ENCODE measurements at regions not wholly inside any gene's neighbourhood (a gene's known extent, or its start where the extent isn't known, plus 50 kb on each side); places are given as distances from the start of the nearest gene placed in this dataset.
"Not testable (repeated sequence)": the region's sequence is repeated elsewhere in the genome, so short reads cannot be mapped to it uniquely, and the experiment has no call there.

DNA sequence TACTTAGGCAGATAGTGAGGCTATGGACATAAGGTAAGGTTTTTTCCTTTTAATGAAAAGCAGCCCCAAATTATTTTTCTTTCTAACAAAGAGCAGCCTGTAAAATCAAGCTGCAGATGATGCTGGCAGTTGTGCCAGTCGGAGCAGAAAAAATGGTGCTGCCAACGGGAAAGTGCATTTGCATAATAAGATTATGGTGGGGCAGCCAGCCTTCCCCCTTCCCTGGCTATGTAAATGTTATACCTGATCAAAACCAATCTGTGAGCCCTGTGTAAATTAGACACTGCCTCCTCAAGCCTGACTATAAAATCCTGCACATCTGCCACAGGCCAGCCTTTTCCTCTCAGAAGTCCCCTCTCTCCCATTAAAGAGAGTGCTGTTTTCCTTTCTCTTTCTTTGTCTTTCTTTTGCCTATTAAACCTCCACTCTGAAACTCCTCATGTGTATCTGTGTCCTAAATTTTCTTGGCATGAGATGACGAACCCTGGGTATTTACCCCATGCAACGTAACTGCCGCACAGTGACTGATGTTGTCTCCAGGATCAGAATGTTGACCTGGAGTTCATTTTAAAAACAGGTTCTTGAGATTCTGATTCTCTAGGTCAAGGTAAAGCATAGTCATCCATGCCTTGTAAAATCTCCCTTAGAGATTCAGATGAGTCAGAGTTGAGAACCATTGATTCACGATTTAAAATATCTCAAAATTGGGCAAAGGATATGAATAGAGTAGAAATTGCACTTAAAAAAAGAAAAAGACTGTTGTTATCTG, 167.3 kb upstream of the C1GALT1 start:
- TF ChIP-seq, protein P1, sequence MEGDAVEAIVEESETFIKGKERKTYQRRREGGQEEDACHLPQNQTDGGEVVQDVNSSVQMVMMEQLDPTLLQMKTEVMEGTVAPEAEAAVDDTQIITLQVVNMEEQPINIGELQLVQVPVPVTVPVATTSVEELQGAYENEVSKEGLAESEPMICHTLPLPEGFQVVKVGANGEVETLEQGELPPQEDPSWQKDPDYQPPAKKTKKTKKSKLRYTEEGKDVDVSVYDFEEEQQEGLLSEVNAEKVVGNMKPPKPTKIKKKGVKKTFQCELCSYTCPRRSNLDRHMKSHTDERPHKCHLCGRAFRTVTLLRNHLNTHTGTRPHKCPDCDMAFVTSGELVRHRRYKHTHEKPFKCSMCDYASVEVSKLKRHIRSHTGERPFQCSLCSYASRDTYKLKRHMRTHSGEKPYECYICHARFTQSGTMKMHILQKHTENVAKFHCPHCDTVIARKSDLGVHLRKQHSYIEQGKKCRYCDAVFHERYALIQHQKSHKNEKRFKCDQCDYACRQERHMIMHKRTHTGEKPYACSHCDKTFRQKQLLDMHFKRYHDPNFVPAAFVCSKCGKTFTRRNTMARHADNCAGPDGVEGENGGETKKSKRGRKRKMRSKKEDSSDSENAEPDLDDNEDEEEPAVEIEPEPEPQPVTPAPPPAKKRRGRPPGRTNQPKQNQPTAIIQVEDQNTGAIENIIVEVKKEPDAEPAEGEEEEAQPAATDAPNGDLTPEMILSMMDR (IDR thresholded peaks at IDR 0.05; ENCODE audit: low read depth, low read length, missing control alignments), result no peak
- DNase-seq (ENCODE audit: extremely low read depth, low read depth), result no peak
- H3K4me3 ChIP-seq (replicated peaks; ENCODE audit: low read depth, low read length), result no peak overlapping the region

DNA sequence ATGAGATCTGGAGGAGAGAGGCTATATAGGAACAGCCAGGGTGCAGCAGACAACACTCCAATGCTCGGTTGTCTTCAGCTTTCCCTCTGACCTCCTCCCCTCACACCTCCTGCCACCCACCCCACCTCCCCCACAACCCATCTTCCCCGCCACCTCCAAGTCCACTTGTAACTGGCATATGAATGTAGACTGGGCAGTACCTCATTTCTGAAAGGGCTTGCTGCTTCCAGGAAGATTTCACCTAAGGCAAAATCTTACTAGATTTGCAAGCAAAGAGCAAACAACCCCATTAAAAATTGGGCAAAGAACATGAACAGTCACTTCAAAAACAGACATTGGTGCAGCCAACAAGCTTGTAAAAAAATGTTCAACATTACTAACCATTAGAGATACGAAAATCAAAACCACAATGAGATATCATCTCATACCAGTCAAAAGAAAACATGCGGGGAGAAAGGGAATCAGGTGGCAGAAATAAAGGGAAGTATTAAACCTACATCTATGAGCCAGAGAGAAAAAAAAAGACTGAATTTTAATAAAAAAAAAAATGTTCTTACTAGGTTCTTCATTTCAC, 164.6 kb upstream of the C1GALT1 start:
- no peak for DNase-seq (ENCODE audit: extremely low read depth, low read depth)
- H3K4me3 ChIP-seq (replicated peaks; ENCODE audit: low read depth, low read length), result no peak overlapping the region
- TF ChIP-seq, protein P1 (IDR thresholded peaks at IDR 0.05; ENCODE audit: low read depth, low read length, missing control alignments), result no peak

GRCh38 chr7:7018290-7018689, 164.1 kb upstream of the C1GALT1 start:
- TF ChIP-seq, protein P1 (IDR thresholded peaks at IDR 0.05; ENCODE audit: low read depth, low read length, missing control alignments), result no peak
- no peak overlapping the region for H3K4me3 ChIP-seq (replicated peaks; ENCODE audit: low read depth, low read length)
- DNase-seq (ENCODE audit: extremely low read depth, low read depth), result no peak

- no peak overlapping the region for H3K4me3 ChIP-seq (replicated peaks; ENCODE audit: low read depth, low read length)
- no peak for DNase-seq (ENCODE audit: extremely low read depth, low read depth)
- TF ChIP-seq, protein P1 (IDR thresholded peaks at IDR 0.05; ENCODE audit: low read depth, low read length, missing control alignments), result no peak
These were observed 150.1 kb upstream of the C1GALT1 start for GRCh38 chr7:7032221-7032620.

DNA sequence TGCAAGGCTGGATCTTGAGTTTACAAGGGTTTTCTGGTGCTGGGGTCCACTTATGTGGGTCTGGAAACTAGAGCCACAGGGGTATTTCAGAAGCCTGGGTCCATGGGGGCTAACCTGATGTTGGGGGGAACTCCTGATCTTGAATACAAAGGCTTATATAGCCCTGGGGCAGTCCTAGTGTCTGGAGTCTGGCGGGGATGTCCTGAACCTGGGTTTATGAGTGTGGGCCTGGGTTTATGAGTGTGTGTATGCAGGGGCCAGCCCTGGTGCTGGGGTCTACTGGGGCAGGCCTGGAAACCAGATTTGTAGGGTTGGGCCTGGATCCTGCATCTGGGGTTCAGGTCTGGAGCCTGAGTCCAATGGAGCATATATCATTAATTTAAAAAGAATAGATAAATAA, 146.5 kb upstream of the C1GALT1 start:
- TF ChIP-seq, protein P1 (IDR thresholded peaks at IDR 0.05; ENCODE audit: low read depth, low read length, missing control alignments), result no peak
- H3K4me3 ChIP-seq (replicated peaks; ENCODE audit: low read depth, low read length), result no peak overlapping the region
- DNase-seq (ENCODE audit: extremely low read depth, low read depth), result no peak

DNA sequence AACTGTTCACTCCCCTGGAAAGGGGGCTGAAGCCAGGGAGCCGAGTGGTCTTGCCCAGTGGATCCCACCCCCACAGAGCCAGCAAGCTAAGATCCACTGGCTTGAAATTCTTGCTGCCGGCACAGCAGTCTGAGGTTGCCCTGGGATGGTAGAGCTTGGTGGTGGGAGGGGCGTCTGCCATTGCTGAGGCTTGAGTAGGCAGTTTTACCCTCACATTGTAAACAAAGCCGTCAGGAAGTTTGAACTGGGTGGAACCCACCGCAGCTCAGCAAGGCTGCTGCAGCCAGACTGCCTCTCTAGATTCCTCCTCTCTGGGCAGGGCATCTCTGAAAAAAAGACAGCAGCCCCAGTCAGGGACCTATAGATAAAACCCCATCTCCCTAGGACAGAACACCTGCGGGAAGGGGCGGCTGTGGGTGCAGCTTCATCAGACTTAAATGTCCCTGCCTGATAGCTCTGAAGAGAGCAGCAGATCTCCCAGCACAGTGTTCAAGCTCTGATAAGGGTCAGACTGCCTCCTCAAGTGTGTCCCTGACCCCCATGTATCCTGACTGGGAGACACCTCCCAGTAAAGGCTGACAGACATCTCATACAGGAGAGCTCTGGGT, 140.0 kb upstream of the C1GALT1 start:
- H3K4me3 ChIP-seq (replicated peaks; ENCODE audit: low read depth, low read length); DNase-seq (ENCODE audit: extremely low read depth, low read depth): not testable (repeated sequence)

DNA sequence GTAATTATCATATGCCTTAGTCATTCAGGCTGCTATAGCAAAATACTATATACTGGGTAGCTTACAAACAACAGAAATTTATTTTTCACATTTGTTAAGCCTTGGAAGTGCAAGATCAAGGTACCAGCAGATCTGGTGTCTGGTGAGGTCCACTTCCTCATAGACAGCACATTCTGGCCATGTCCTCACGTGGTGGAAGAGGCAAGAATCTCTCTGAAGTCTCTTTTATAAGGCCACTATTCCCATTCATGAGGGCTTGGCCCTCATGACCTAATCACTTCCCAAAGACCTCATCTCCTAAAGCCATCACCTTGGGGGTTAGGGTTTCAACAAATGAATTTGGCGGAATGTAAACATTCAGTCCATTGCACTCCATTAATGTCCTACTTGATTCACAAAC, 137.5 kb upstream of the C1GALT1 start:
- DNase-seq (ENCODE audit: extremely low read depth, low read depth), result no peak
- no peak overlapping the region for H3K4me3 ChIP-seq (replicated peaks; ENCODE audit: low read depth, low read length)
- TF ChIP-seq, protein P1 (IDR thresholded peaks at IDR 0.05; ENCODE audit: low read depth, low read length, missing control alignments), result no peak
